Panc1 (cell line): ENCODE measurements at regions not wholly inside any gene's neighbourhood (a gene's known extent, or its start where the extent isn't known, plus 50 kb on each side); places are given as distances from the start of the nearest gene placed in this dataset.

Experiments
- ATAC-seq: fragments of 200-7000 bp; cut with Tn5 transposase; 2 replicates; pipeline ENCODE4 v1.9.1; 2020; ENCODE audit warnings: mild to moderate bottlenecking, moderate library complexity
- BruUV-seq: library from RNA; stranded (reverse); fragments of 400-500 nt; replicated peaks from 2 replicates; lab custom pipeline; 2021; lab: Mats Ljungman, UMichigan
- CTCF ChIA-PET: fragments of 300-600 bp; sonication (Branson Sonifier 250); formaldehyde crosslinking; loops from one replicate; lab custom pipeline; 2022; ENCODE audit warnings: antibody characterized with exemption; lab: Charles Lee
- POLR2A ChIA-PET: fragments of 300-600 bp; sonication (Branson Sonifier 250); formaldehyde crosslinking; loops from one replicate; lab custom pipeline; 2022; ENCODE audit warnings: antibody characterized with exemption; lab: Charles Lee
- DNase-seq: peaks from one replicate; pipeline ENCODE4 v3.0.0-alpha.2; 2010; ENCODE audit warnings: low read depth, low spot score
- H3K27ac ChIP-seq: 2 replicates; pipeline ENCODE4 v1.5.1; 2011; ENCODE audit warnings: mild to moderate bottlenecking, low read length, inconsistent platforms
- H3K27me3 ChIP-seq: fragments of 200-500 bp; sonication (Bioruptor generic); 2 replicates; pipeline ENCODE4 v1.6.0; 2014; ENCODE audit warnings: low read length, inconsistent platforms; ENCODE audit not compliant: control insufficient read depth, insufficient read depth
- H3K36me3 ChIP-seq: fragments of 200-500 bp; sonication (Bioruptor generic); 2 replicates; pipeline ENCODE4 v1.5.1; 2014; ENCODE audit warnings: inconsistent platforms, mild to moderate bottlenecking, low read length, moderate library complexity; ENCODE audit not compliant: control insufficient read depth, insufficient read depth
- H3K4me1 ChIP-seq: 2 replicates; pipeline ENCODE4 v1.5.1; 2011; ENCODE audit warnings: inconsistent platforms, mild to moderate bottlenecking, low read length, moderate library complexity; ENCODE audit not compliant: control insufficient read depth, insufficient read depth
- H3K4me3 ChIP-seq, 2 experiments: 2 replicates each; pipeline ENCODE4 v1.5.1; 2011 to 2012; ENCODE audit warnings: low read depth in 2 of 2, low read length in 2 of 2, mild to moderate bottlenecking in 2 of 2, inconsistent platforms in 1 of 2, moderate library complexity in 1 of 2
- H3K9me3 ChIP-seq: fragments of 200-500 bp; sonication (Bioruptor generic); 2 replicates; pipeline ENCODE4 v1.5.1; 2014; ENCODE audit warnings: low read depth, mild to moderate bottlenecking, inconsistent platforms, low read length, moderate library complexity; ENCODE audit not compliant: control insufficient read depth, insufficient read depth
- POLR2AphosphoS5 ChIP-seq: IDR thresholded peaks from 2 replicates; pipeline ENCODE4 v1.6.1; 2012; ENCODE audit warnings: mild to moderate bottlenecking, low read depth, low read length, moderate library complexity
- SIN3A ChIP-seq: IDR thresholded peaks from 2 replicates; pipeline ENCODE4 v1.6.1; 2012; ENCODE audit warnings: low read depth, mild to moderate bottlenecking, low read length, moderate library complexity, borderline replicate concordance; ENCODE audit not compliant: insufficient read depth
- TCF7L2 ChIP-seq: IDR thresholded peaks from 2 replicates; pipeline ENCODE4 v1.6.1; 2011; ENCODE audit warnings: mild to moderate bottlenecking, low read depth, low read length, inconsistent platforms
- in situ Hi-C: cut with HindIII; loops from 2 replicates; pipeline ENCODE4 v1.10.0; 2016; ENCODE audit warnings: low sequenced_read_pairs, low pct_unique_long_range_greater_than_20kb
- intact Hi-C: fragments of 100-400 bp; cut with micrococcal nuclease; formaldehyde crosslinking; loops from one replicate; pipeline ENCODE4 v1.10.0; 2022; ENCODE audit not compliant: unreplicated experiment
- TF ChIP-seq, protein P1 (sequence below): fragments of 450-650 bp; IDR thresholded peaks from 2 replicates; pipeline ENCODE4 v1.5.1; 2017; ENCODE audit warnings: mild to moderate bottlenecking
- TF ChIP-seq, protein P2 (sequence below), 2 experiments: IDR thresholded peaks; 2 replicates each; pipeline ENCODE4 v1.6.1; 2011 to 2012; ENCODE audit warnings: low read depth in 2 of 2, control low read depth in 1 of 2, low read length in 1 of 2, mild to moderate bottlenecking in 1 of 2, moderate library complexity in 1 of 2; ENCODE audit not compliant: insufficient read depth in 1 of 2

DNA sequence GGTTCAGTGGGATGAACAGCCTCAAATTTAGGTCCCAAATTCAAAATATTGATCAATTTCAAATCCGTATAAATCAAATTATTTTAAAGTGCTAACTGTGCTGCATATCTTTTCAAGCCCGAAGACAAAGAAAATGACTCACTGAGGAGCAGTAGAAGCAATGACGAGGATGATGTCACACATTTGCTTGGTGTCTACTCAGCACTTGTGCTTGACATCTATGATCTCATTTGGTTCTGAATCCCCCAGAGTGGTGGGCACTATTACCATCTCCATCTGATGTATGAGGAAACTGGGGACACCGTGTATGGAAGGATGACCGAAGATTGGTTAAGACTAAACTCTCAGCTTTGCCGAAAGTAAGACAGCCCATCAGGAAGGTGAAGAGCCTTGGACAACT, 136.5 kb upstream of the CHRNA7 start:
- POLR2A ChIA-PET: no interaction called here
- DNase-seq (no peak), ATAC-seq (no peak)
- intact Hi-C loops: no loop called here
- H3K9me3 ChIP-seq: peaks cover 3% of the 10 kb centered on the region; the same call in 1 of the 2 replicates
- in situ Hi-C loops: no loop called here
- H3K4me3 ChIP-seq: no peak overlapping the region
- H3K27me3 ChIP-seq: no peaks in the 10 kb centered on the region
- CTCF ChIA-PET: no interaction called here
- TF ChIP-seq, protein P1, sequence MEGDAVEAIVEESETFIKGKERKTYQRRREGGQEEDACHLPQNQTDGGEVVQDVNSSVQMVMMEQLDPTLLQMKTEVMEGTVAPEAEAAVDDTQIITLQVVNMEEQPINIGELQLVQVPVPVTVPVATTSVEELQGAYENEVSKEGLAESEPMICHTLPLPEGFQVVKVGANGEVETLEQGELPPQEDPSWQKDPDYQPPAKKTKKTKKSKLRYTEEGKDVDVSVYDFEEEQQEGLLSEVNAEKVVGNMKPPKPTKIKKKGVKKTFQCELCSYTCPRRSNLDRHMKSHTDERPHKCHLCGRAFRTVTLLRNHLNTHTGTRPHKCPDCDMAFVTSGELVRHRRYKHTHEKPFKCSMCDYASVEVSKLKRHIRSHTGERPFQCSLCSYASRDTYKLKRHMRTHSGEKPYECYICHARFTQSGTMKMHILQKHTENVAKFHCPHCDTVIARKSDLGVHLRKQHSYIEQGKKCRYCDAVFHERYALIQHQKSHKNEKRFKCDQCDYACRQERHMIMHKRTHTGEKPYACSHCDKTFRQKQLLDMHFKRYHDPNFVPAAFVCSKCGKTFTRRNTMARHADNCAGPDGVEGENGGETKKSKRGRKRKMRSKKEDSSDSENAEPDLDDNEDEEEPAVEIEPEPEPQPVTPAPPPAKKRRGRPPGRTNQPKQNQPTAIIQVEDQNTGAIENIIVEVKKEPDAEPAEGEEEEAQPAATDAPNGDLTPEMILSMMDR: no peak
- TF ChIP-seq TCF7L2: no peak
- TF ChIP-seq, protein P2, sequence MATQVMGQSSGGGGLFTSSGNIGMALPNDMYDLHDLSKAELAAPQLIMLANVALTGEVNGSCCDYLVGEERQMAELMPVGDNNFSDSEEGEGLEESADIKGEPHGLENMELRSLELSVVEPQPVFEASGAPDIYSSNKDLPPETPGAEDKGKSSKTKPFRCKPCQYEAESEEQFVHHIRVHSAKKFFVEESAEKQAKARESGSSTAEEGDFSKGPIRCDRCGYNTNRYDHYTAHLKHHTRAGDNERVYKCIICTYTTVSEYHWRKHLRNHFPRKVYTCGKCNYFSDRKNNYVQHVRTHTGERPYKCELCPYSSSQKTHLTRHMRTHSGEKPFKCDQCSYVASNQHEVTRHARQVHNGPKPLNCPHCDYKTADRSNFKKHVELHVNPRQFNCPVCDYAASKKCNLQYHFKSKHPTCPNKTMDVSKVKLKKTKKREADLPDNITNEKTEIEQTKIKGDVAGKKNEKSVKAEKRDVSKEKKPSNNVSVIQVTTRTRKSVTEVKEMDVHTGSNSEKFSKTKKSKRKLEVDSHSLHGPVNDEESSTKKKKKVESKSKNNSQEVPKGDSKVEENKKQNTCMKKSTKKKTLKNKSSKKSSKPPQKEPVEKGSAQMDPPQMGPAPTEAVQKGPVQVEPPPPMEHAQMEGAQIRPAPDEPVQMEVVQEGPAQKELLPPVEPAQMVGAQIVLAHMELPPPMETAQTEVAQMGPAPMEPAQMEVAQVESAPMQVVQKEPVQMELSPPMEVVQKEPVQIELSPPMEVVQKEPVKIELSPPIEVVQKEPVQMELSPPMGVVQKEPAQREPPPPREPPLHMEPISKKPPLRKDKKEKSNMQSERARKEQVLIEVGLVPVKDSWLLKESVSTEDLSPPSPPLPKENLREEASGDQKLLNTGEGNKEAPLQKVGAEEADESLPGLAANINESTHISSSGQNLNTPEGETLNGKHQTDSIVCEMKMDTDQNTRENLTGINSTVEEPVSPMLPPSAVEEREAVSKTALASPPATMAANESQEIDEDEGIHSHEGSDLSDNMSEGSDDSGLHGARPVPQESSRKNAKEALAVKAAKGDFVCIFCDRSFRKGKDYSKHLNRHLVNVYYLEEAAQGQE (IDR thresholded peaks at IDR 0.05; ENCODE audit: insufficient read depth in 1 of 2, low read depth in 2 of 2, low read length in 1 of 2): no peak
- TF ChIP-seq POLR2AphosphoS5: no peak
- TF ChIP-seq SIN3A: no peak
- H3K36me3 ChIP-seq: no peaks in the 10 kb centered on the region
- no TSS peak for BruUV-seq
- H3K27ac ChIP-seq: no peak overlapping the region
- no peaks in the 10 kb centered on the region for H3K4me1 ChIP-seq

DNA sequence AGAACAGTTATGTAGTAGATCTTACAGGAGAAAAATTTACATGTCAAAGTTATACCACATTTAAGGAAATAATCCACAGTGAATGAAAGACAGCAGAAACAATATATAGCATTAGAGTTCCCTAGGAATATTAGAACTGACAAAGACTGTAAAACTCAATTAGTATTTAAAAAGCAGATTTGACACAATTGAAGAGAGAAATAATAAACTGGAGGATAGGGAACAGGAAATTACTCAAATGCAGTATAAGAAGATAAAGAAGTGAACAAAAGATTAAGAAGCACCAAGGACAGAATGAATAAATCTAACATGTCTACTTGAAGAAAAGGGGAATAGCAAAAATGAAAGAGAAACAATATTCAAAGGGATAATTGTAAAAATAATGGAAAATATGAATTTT, 132.6 kb upstream of the CHRNA7 start:
- TF ChIP-seq SIN3A (no peak), POLR2AphosphoS5 (no peak), TCF7L2 (no peak)
- TF ChIP-seq, protein P2 (IDR thresholded peaks at IDR 0.05; ENCODE audit: insufficient read depth in 1 of 2, low read depth in 2 of 2, low read length in 1 of 2): no peak
- TF ChIP-seq, protein P1: no peak
- DNase-seq (no peak), ATAC-seq (no peak)
- POLR2A ChIA-PET: no interaction called here
- no peaks in the 10 kb centered on the region for H3K27me3 ChIP-seq
- H3K27ac ChIP-seq: no peak overlapping the region
- no peaks in the 10 kb centered on the region for H3K36me3 ChIP-seq
- CTCF ChIA-PET: no interaction called here
- no peaks in the 10 kb centered on the region for H3K4me1 ChIP-seq
- BruUV-seq: no TSS peak
- in situ Hi-C loops: no loop called here
- peaks cover 3% of the 10 kb centered on the region; the same call in 1 of the 2 replicates for H3K9me3 ChIP-seq
- no peak overlapping the region for H3K4me3 ChIP-seq
- intact Hi-C loops: no loop called here
